Hepatocyte (in vitro differentiated cells): ENCODE measurements at regions not wholly inside any gene's neighbourhood (a gene's known extent, or its start where the extent isn't known, plus 50 kb on each side); places are given as distances from the start of the nearest gene placed in this dataset.

Source experiments
- DNase-seq: peaks from one replicate; pipeline ENCODE4 v3.0.0-alpha.2; 2016; ENCODE audit warnings: low spot score
- H2AFZ ChIP-seq: fragments of 200-600 bp; sonication (generic); 2 replicates; pipeline ENCODE4 v1.6.0; 2016; ENCODE audit warnings: antibody characterized with exemption, mild to moderate bottlenecking
- H3K27ac ChIP-seq: fragments of 200-600 bp; sonication (generic); 2 replicates; pipeline ENCODE4 v1.5.1; 2016; ENCODE audit warnings: mild to moderate bottlenecking
- H3K27me3 ChIP-seq: fragments of 200-600 bp; sonication (generic); 2 replicates; pipeline ENCODE4 v1.6.1; 2016
- H3K36me3 ChIP-seq: fragments of 200-600 bp; sonication (generic); replicated peaks from 2 replicates; pipeline ENCODE4 v1.5.1; 2016; ENCODE audit warnings: low read depth; ENCODE audit not compliant: insufficient read depth
- H3K4me1 ChIP-seq: fragments of 200-600 bp; sonication (generic); 2 replicates; pipeline ENCODE4 v1.5.1; 2016; ENCODE audit warnings: mild to moderate bottlenecking, moderate library complexity; ENCODE audit not compliant: insufficient read depth
- H3K4me2 ChIP-seq: fragments of 200-600 bp; sonication (generic); 2 replicates; pipeline ENCODE4 v1.6.0; 2016
- H3K4me3 ChIP-seq: fragments of 200-600 bp; sonication (generic); 2 replicates; pipeline ENCODE4 v1.5.1; 2016; ENCODE audit warnings: mild to moderate bottlenecking
- H3K79me2 ChIP-seq: fragments of 200-600 bp; sonication (generic); 2 replicates; pipeline ENCODE4 v1.6.0; 2017; ENCODE audit warnings: mild to moderate bottlenecking
- H3K9me2 ChIP-seq: fragments of 200-600 bp; sonication (generic); replicated peaks from 2 replicates; pipeline ENCODE4 v1.6.0; 2017; ENCODE audit warnings: mild to moderate bottlenecking; ENCODE audit not compliant: insufficient read depth
- H3K9me3 ChIP-seq: fragments of 200-600 bp; sonication (generic); 2 replicates; pipeline ENCODE4 v1.5.1; 2016; ENCODE audit warnings: low read depth, mild to moderate bottlenecking
- H4K20me1 ChIP-seq: fragments of 200-600 bp; sonication (generic); 2 replicates; pipeline ENCODE4 v1.6.0; 2016; ENCODE audit warnings: mild to moderate bottlenecking; ENCODE audit not compliant: insufficient read depth, poor library complexity, severe bottlenecking
- EZH2 ChIP-seq: fragments of 200-600 bp; sonication (generic); IDR thresholded peaks from 2 replicates; pipeline ENCODE4 v1.6.1; 2016; ENCODE audit warnings: antibody characterized with exemption, mild to moderate bottlenecking, borderline replicate concordance
- EZH2phosphoT487 ChIP-seq: fragments of 200-600 bp; sonication (generic); IDR thresholded peaks from one replicate; pipeline ENCODE4 v1.6.1; 2018; ENCODE audit warnings: antibody characterized with exemption, mild to moderate bottlenecking, low read depth, moderate library complexity; ENCODE audit not compliant: unreplicated experiment, severe bottlenecking
- WGBS: methylation state at CpG from one replicate; pipeline ENCODE4 v1.1.6; 2016; ENCODE audit warnings: low lambda C conversion rate; ENCODE audit errors: missing lambda C conversion rate; 5-methylcytosine and 5-hydroxymethylcytosine counted together
- TF ChIP-seq, protein P1 (sequence below): fragments of 200-600 bp; sonication (generic); IDR thresholded peaks from 2 replicates; pipeline ENCODE4 v1.5.1; 2016; ENCODE audit warnings: antibody characterized with exemption, mild to moderate bottlenecking; ENCODE audit not compliant: poor library complexity

DNA sequence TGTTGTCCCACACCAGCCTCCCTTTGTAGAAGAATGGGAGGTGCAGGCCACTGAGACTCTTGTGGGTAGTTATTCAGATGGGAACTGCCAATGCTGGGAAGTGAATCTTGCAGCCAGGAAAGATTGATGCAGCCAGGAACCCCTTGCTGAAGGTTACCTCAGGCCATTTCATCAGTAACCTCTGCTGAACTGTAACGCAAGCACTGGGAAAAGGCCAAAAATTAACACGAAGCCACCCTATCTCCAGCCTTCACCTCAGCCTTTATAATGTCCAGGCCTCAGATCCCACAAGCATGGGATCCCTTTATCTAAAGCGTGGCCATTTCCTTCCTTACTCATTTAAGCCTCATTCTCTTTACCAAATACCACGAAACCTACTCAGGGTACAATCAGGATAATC lies 211.1 kb downstream of the SPTSSA start:
- DNase-seq, result no peak
- TF ChIP-seq, protein P1, sequence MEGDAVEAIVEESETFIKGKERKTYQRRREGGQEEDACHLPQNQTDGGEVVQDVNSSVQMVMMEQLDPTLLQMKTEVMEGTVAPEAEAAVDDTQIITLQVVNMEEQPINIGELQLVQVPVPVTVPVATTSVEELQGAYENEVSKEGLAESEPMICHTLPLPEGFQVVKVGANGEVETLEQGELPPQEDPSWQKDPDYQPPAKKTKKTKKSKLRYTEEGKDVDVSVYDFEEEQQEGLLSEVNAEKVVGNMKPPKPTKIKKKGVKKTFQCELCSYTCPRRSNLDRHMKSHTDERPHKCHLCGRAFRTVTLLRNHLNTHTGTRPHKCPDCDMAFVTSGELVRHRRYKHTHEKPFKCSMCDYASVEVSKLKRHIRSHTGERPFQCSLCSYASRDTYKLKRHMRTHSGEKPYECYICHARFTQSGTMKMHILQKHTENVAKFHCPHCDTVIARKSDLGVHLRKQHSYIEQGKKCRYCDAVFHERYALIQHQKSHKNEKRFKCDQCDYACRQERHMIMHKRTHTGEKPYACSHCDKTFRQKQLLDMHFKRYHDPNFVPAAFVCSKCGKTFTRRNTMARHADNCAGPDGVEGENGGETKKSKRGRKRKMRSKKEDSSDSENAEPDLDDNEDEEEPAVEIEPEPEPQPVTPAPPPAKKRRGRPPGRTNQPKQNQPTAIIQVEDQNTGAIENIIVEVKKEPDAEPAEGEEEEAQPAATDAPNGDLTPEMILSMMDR, result no peak
- no peak for TF ChIP-seq EZH2phosphoT487
- TF ChIP-seq EZH2, result no peak
- Histone ChIP-seq H3K9me2 (no peaks in the 10 kb centered on the region), H3K9me3 (no peaks in the 10 kb centered on the region), H3K79me2 (no peaks in the 10 kb centered on the region), H3K4me2 (no peak overlapping the region), H3K27ac (no peak overlapping the region), H3K36me3 (no peaks in the 10 kb centered on the region), H2AFZ (no peak overlapping the region), H3K4me3 (no peak overlapping the region), H3K4me1 (no peaks in the 10 kb centered on the region), H4K20me1 (no peaks in the 10 kb centered on the region), H3K27me3 (no peaks in the 10 kb centered on the region)
- WGBS, result 87% methylated on average over 4 of the region's 4 CpGs

DNA sequence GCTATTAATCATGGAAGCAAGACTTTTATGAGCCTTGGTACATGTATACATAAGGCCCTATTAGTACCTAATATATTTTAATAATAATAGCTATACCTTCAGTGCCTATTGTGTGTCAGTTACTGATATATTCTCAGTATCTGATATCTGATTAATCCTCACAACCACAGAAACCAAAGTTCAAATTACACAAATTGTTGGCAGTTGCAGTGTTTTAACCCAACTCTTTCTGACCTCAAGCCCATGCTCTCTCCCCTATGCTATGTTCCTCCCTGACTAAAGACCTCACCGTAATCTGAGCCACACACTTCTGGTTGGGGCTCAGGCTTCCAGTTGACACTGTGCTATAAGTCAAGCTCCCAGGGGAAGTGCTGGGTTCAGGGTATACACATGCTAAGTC lies 214.4 kb downstream of the SPTSSA start:
- no peaks in the 10 kb centered on the region for H3K9me2 ChIP-seq
- H3K79me2 ChIP-seq, result no peaks in the 10 kb centered on the region
- H3K27me3 ChIP-seq, result no peaks in the 10 kb centered on the region
- no peak overlapping the region for H2AFZ ChIP-seq
- H3K36me3 ChIP-seq, result no peaks in the 10 kb centered on the region
- H3K27ac ChIP-seq, result no peak overlapping the region
- no peak for DNase-seq
- no peaks in the 10 kb centered on the region for H3K9me3 ChIP-seq
- no peak overlapping the region for H3K4me2 ChIP-seq
- H3K4me3 ChIP-seq, result no peak overlapping the region
- TF ChIP-seq EZH2 (no peak), EZH2phosphoT487 (no peak)
- TF ChIP-seq, protein P1, result no peak
- no peaks in the 10 kb centered on the region for H3K4me1 ChIP-seq
- H4K20me1 ChIP-seq, result no peaks in the 10 kb centered on the region
- 68% methylated on average over 1 of the region's 1 CpG for WGBS

DNA sequence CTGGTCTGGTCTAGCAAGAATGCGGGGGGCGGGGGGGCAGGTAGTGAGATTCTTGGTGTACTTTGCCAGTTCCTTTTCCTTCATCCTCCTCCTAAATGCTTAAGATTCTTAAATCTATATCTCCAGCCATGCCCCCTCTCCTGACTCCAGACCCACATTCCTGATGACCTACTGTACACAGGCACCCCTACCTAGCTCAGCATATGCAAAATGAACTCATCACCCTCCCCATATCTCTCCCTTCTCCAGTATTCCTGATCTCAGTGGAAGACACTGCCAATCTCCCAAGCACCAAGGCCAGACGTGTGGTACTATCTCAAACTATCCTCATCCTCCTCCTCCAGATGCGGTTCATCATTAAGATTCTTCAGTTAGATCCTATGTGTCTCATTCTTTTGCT lies 215.8 kb downstream of the SPTSSA start:
- TF ChIP-seq EZH2phosphoT487, result no peak
- TF ChIP-seq, protein P1, result no peak
- TF ChIP-seq EZH2, result no peak
- Histone ChIP-seq H3K4me2 (no peak overlapping the region), H2AFZ (no peak overlapping the region), H3K9me2 (no peaks in the 10 kb centered on the region), H4K20me1 (no peaks in the 10 kb centered on the region), H3K79me2 (no peaks in the 10 kb centered on the region), H3K36me3 (no peaks in the 10 kb centered on the region), H3K27ac (no peak overlapping the region), H3K27me3 (no peaks in the 10 kb centered on the region), H3K4me3 (no peak overlapping the region), H3K4me1 (no peaks in the 10 kb centered on the region), H3K9me3 (no peaks in the 10 kb centered on the region)
- WGBS, result 87% methylated on average over 4 of the region's 4 CpGs
- DNase-seq, result no peak

DNA sequence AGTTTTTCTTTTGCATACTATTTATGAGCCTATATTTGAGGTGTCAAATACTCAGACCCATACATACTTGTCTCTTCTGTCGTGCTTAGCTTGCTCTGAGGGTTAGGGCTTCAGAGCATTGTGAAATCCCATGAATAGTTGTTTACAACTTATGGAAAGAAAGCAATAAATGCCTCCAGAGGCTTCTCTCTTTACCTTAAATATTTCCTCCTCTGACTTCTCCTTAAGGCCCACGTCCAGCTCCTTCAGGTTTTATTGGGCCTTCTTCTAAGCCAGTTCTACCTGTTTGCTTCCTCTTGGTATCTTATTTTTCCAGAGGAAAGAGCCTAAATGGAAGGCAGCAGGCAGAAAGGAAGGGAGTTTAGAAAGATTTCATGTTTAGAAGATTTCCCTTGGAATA lies 218.6 kb downstream of the SPTSSA start:
- H2AFZ ChIP-seq, result no peak overlapping the region
- H3K27me3 ChIP-seq, result no peaks in the 10 kb centered on the region
- H3K4me3 ChIP-seq, result no peak overlapping the region
- WGBS, result 47% methylated on average over 2 of the region's 2 CpGs
- no peak for DNase-seq
- H3K4me1 ChIP-seq, result no peaks in the 10 kb centered on the region
- no peaks in the 10 kb centered on the region for H3K79me2 ChIP-seq
- no peaks in the 10 kb centered on the region for H4K20me1 ChIP-seq
- no peaks in the 10 kb centered on the region for H3K36me3 ChIP-seq
- H3K9me2 ChIP-seq, result no peaks in the 10 kb centered on the region
- TF ChIP-seq EZH2phosphoT487, result no peak
- no peak for TF ChIP-seq EZH2
- TF ChIP-seq, protein P1, result no peak
- no peaks in the 10 kb centered on the region for H3K9me3 ChIP-seq
- H3K4me2 ChIP-seq, result no peak overlapping the region
- H3K27ac ChIP-seq, result no peak overlapping the region
